DMS53 (cell line): ENCODE measurements at regions not wholly inside any gene's neighbourhood (a gene's known extent, or its start where the extent isn't known, plus 50 kb on each side); places are given as distances from the start of the nearest gene placed in this dataset.
A peak's percentile ranks its signal among the peaks of the same experiment; 100 is the strongest.

Source experiments
- DNase-seq: peaks from one replicate; lab custom pipeline; 2025; lab: John Stamatoyannopoulos, UW

- peak; percentile 9 for DNase-seq
These were observed 154.9 kb upstream of the KL start for GRCh38 chr13:32861304-32861703.

DNA sequence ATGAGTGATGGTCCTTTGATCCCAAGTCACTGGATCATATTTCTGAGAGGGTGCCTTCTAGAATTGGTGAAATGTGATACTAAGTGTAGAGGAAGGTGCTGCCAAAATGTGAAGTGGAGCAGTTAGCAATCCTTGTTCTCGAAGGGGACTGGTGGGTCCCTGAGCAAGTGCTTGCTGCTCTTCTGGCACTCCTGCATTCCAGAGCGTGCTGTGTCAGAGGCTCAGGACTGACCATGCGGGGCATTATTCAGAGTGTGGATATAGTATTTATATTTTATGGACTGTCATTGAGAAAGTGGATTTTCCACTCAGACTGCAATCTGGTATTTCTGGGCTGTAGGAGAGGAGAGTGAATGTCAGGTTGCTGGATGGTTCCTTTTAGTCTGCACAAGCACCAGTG is 152.6 kb upstream of the KL start:
- DNase-seq, result no peak

DNA sequence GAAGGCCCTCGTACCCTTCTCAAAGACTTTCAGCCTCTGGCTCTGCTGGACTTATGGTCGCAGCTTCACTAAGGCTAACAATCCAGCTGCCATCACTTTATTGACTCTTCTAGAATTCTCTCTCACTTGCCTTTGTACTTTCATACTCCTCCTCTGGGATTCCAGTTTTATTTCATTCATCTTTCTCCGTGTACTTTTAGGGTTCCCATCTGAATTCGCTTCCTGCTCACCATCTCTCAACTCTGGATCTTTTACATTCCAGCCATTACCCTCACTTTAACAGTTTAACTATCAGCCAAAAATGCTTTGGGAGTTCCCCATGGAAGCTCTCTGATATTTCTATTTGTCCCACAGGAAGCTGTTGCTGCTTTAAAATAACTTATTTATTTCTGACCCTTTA is 149.3 kb upstream of the KL start:
- DNase-seq, result no peak

- no peak for DNase-seq
These were observed 138.7 kb upstream of the KL start for GRCh38 chr13:32877491-32877890.

DNA sequence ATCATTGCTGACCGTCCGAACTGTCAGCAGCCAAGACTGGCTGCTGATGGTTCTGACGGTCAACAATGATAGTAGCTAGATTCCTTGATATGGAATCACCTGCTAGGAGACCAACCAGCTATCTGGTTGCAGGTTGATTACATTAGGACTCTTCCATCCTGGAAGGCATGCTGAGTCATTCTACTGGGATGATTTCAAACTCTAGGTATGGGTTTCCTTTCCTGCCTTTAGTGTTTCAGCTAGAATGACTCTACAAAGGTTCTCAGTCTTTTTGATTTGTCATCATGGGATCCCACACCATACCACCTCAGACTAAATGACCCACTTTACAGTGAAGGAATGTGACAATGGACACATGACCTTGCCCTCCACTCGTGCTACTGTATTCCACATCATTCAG is 138.1 kb upstream of the KL start:
- DNase-seq, result peak; percentile 63

- no peak for DNase-seq
These were observed 135.6 kb upstream of the KL start for GRCh38 chr13:32880636-32881035.

- peak; percentile 9 for DNase-seq
These were observed 135.0 kb upstream of the KL start for GRCh38 chr13:32881074-32881776.

DNA sequence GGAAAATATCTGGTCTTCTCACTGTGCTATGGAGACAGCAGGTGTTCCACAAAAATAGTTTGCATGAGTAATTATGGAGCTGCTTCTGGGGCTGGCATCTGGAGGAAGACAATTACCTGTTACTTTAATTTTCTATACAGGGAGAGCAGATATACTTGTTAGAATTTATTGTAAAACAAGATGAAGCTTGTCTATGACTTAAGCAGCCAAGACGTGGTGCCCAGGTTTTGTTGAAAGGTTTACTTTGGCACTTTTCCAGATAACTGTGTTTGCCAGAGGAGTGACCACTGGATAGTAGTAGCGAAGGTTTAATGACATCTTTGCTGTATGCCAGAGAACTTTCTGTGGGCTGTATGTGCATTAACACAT is 134.5 kb upstream of the KL start:
- DNase-seq, result peak; percentile 45

- no peak for DNase-seq
These were observed 133.5 kb upstream of the KL start for GRCh38 chr13:32882691-32883090.

GRCh38 chr13:32883474-32883873 is 132.7 kb upstream of the KL start:
- no peak for DNase-seq

DNA sequence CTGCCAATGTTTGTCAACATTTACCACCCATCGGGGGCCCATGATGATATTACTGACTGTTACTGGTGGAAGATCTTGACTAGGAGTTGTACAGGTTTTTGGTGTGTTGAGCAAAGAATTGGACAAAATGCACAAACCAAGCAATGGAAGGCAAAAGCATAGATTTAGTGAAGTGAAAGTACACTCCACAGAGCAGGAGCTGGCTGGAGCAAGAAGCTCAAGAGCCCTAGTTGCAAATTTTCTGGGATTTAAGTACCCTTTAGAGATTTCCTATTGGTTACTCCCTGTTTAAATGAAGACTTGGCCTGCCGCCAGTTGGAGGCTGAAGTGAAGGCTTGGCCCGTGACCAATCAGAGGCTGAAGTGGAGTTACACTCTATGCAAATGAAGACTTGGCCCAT is 128.6 kb upstream of the KL start:
- DNase-seq, result peak; percentile 35

GRCh38 chr13:32889986-32890565 is 126.1 kb upstream of the KL start:
- DNase-seq, result no peak

DNA sequence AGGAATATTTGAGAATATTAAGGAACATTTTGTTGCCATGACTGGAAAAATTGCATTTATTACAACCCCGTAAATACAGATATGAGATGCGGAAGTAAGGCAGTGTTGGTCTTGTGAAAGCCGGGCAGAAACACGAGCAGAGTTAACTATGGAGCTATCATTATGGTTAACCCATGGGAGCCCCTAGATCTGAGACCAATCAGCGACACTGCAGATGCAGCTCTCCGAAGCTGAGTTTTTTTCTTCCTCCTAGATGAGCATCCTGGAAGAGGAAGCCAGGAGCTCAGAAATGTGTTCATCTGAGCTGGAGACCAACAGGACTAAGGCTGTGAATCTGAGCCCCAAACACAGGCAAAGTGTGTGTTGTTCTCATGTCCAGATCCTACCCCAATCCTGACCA is 123.0 kb upstream of the KL start:
- DNase-seq, result no peak

GRCh38 chr13:32894589-32895001 is 121.6 kb upstream of the KL start:
- no peak for DNase-seq

DNA sequence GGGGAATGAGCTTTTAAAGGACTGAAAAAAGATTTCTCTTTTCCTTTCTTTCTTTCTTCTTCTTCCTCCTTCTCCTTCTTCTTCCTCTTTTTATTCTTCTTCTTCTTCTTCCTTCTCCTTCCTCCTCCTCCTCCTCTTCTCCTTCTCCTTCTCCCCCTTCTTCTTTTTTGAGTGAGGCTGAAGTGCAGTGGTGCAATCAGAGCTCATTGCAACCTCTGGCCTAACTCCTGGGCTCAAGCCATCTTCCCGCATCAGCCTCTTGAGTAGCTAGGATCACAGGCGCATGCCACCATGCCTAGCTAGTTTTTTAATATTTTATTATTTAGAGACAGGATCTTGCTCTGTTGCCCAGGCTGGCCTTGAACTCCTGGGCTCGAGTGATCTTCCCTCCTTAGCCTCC is 120.9 kb upstream of the KL start:
- DNase-seq, result no peak

GRCh38 chr13:32897296-32897695 is 118.9 kb upstream of the KL start:
- DNase-seq, result no peak

GRCh38 chr13:32902029-32902780 is 114.0 kb upstream of the KL start:
- DNase-seq, result no peak

- no peak for DNase-seq
These were observed 113.3 kb upstream of the KL start for GRCh38 chr13:32902874-32903273.

- no peak for DNase-seq
These were observed 112.5 kb upstream of the KL start for GRCh38 chr13:32903720-32904119.

DNA sequence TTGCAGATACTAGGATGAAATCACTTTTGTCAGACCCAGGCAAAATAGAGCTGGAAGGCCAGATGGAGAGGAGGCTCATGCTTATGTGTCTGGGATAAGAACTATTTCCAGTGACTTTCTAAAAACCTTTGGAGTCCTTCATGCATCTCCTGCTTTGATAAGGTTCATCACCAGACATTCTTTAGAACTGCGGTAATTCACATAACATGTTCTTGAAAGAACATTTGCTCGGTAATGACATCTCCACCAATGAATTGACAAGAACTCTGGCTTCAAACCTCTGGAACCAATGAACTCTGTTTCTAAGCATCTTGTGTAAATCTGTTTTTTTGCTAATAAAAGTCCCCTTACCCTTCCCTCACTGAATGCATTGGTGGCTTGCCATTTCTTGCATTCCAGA is 112.0 kb upstream of the KL start:
- no peak for DNase-seq

GRCh38 chr13:32905063-32905863 is 111.0 kb upstream of the KL start:
- no peak for DNase-seq

- DNase-seq, result no peak
These were observed 110.4 kb upstream of the KL start for GRCh38 chr13:32905864-32906180.

GRCh38 chr13:32907211-32907610 is 109.0 kb upstream of the KL start:
- no peak for DNase-seq
